Cerebellar cortex (tissue), 1 donor: ENCODE measurements at regions not wholly inside any gene's neighbourhood (a gene's known extent, or its start where the extent isn't known, plus 50 kb on each side); places are given as distances from the start of the nearest gene placed in this dataset.
"Not testable (repeated sequence)": the region's sequence is repeated elsewhere in the genome, so short reads cannot be mapped to it uniquely, and the experiment has no call there.

Source experiments
- DNase-seq: peaks from one replicate; pipeline ENCODE4 v3.0.0-alpha.2; 2015; ENCODE audit warnings: low spot score

- no peak for DNase-seq
Measured at GRCh38 chr1:189216886-189217285, 1260.8 kb downstream of the BRINP3 start.

- no peak for DNase-seq
Measured at GRCh38 chr1:189217646-189218045, 1260.0 kb downstream of the BRINP3 start.

DNA sequence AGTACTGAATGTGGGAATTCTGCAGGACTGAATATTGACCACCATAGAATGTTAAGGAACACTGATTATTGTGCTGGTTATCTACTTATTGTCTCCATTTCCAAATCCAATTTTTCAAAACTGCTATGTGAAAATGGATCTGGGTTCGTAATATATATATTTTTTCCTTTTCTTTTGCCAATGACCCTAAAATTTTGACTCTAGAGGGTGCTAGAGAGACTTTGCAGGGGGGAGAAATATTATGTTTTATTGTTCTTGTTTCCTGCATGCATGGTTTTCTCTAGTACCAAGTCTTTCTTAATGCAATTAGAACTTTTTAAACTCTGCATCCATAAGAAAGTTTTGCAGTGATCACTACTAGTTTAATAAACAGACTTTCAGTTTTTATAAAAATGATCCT is 1256.9 kb downstream of the BRINP3 start:
- no peak for DNase-seq

DNA sequence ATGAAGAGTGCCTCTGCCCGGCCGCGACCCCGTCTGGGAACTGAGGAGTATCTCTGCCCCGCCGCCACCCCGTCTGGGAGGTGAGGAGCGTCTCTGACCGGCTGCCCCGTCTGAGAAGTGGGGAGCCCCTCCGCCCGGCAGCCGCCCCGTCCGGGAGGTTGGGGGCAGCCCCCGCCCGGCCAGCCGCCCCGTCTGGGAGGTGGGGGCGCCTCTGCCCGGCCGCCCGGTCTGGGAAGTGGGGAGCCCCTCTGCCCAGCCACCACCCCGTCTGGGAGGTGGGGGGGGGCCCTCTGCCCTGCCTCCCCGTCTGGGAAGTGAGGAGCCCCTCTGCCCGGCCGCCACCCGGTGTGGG is 1251.9 kb downstream of the BRINP3 start:
- not testable (repeated sequence) for DNase-seq

GRCh38 chr1:189226779-189227178 is 1250.9 kb downstream of the BRINP3 start:
- no peak for DNase-seq

DNA sequence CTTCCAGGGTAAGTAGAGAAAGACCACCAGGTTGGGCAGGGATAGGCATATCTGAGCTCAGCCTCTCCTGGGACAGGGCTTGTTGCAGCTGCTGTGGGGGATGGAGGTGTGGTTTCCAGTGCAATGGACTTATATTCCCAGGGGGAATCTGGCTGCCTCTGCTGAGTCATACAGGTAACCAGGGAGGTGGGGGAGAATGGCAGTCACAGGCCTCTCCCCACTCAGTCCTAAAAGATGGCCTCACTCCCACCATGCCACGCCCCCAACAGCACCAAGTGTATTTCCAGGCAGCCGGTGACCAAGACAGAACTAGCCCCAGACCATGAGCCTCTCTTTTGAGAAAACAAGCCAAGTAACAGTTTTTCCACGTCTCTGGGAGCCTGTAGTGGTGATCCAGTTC is 1240.7 kb downstream of the BRINP3 start:
- no peak for DNase-seq

- DNase-seq = no peak
Measured at GRCh38 chr1:189253601-189254350, 1223.9 kb downstream of the BRINP3 start.

- DNase-seq = not testable (repeated sequence)
Measured at GRCh38 chr1:189261128-189261527, 1216.5 kb downstream of the BRINP3 start.

DNA sequence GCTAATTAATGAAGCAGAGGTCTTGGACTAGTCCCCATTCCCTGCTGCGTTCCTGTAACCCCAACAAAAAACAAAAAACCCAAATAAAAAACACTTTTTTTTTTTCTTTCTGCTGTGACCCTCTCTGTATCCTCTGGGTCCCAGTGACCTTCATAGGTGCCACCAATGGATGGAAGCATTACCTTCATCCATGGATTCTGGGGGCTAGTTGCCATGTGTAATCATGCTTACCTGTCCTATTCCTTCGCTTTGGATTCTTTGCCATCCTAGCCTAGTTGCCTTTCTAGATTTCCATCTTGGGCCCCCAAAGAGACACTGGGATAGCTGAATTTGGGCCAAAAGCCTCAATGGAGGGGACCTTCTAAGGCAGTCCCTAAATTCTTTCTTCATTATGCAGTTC is 1208.7 kb downstream of the BRINP3 start:
- DNase-seq = no peak

- DNase-seq = no peak
Measured at GRCh38 chr1:189274267-189274666, 1203.4 kb downstream of the BRINP3 start.

DNA sequence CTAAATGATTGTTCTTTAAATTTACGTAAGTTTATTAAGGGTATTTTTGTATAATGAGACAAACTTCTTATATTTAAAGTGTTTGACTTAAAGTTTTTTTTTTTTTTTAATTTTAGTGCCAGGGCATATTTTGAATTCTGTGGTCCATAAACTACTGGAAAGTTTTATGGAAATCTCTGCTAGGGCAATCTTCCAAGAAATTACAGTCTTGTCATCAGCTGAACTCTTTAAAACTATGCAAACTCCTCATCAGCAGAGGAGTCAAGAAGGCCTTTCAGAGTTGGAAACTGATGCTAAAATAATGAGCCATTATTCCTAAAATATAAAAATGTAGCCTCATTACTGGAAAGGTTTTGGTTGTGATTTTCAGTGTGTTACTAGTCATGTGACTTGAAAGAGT is 1201.9 kb downstream of the BRINP3 start:
- DNase-seq = no peak

DNA sequence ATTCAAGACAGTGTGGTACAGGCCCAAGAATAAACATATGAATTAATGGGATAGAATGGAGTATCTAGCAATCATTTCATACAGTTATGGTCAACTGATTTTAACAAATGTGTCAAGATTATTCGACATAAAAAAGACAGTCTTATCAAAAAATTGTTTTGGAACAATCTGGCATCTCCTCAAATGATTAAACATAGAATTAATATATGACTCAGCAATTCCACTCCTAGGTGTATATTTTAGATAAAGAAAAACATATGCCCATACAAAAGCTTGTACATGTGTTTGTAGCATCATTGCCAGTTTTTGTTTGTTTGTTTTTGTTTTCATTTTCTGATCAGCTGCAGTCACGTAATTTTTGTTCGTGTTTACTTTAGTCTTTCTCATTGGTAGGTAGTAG is 1188.3 kb downstream of the BRINP3 start:
- DNase-seq = no peak

DNA sequence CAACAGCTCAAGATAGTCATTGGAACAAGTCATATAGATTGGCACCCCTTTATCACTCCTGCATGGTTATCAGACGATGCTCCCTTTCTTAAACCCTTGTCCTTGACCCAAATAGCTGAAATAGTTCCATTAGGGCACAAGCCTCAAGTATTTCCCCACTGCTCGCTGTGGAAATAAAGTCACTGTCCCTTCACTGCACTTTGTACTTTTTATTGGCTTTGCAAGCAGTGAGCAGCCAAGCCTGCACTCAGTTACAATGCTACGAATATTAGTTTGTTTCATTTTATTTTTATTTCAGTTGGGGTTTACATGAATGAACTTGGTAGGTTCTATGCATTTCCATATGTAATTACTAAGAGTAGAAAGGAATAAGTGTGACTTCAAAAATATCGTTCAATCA is 1176.4 kb downstream of the BRINP3 start:
- DNase-seq = no peak

- no peak for DNase-seq
Measured at GRCh38 chr1:189305279-189305678, 1172.4 kb downstream of the BRINP3 start.

DNA sequence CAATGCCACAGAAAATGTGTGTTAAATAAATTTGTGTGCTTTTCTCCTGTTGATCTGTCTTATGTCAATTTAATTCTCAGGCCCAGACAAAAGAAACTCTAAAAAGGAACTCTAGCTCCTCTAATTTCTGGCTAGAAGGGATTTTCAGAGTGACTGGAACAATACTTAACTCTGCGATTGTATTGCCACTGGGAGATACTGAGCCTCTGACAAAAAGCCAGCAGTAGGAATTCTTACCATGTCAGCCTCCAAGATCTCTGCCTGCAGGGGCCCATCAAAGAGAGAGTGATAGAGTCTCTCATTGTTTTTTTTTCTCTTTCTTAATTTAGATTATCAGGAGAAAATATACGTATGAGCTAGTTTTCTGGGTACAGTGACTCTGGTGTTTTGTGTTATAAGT is 1165.7 kb downstream of the BRINP3 start:
- no peak for DNase-seq

- DNase-seq = no peak
Measured at GRCh38 chr1:189312499-189312898, 1165.2 kb downstream of the BRINP3 start.

GRCh38 chr1:189313488-189313887 is 1164.2 kb downstream of the BRINP3 start:
- DNase-seq = no peak

DNA sequence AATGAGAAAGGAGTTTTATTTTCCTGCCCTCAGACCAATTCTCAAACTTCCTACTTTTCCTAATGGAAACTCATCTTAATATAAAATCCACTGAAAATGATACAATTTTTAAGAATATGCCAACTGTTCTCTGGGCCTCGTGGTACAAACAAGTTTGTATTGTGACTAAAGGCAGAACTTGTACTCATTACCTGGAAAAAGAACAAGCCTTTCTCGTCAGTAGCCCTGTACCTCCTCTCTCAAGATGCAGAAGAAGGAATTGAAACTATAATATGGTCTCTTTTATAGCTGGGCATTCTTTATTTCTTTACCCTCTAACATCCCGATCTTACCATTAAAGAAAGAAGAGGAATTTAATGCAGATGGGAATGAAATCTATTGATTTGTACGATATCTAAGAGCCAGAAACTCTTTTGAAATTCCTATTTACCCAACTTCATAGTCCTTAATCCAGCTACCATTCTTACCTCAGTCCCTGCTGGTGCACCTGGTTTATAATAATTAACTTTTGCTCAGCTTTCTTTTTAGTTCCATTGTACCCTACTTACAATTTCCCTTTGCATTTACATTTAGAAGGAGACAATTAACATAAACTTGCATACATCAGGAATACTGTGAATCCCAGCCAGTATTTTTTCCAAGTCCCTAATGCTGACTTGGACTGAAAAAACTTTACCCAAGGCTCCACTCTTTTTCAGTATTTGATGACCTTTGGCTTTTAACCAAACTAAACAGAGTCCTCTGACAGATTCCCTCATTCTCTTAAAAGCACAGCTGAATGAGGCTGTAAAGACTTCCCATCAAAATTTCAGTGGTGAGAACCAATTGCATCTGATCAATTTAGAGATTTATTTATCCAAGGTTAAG is 1162.4 kb downstream of the BRINP3 start:
- DNase-seq = no peak

- DNase-seq = no peak
Measured at GRCh38 chr1:189323091-189323490, 1154.6 kb downstream of the BRINP3 start.

DNA sequence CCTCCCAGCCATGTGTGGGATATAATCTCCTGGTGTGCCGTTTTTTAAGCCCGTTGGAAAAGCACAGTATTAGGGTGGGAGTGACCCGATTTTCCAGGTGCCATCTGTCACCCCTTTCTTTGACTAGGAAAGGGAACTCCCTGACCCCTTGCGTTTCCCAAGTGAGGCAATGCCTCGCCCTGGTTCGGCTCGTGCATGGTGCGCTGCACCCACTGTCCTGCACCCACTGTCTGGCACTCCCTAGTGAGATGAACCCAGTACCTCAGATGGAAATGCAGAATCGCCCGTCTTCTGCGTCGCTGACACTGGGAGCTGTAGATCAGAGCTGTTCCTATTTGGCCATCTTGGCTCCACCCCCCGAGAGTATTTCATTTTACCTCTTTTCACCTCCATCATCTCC is 1146.6 kb downstream of the BRINP3 start:
- not testable (repeated sequence) for DNase-seq

- DNase-seq = no peak
Measured at GRCh38 chr1:189336115-189337100, 1141.3 kb downstream of the BRINP3 start.

- no peak for DNase-seq
Measured at GRCh38 chr1:189349607-189350006, 1128.1 kb downstream of the BRINP3 start.
